ENCODE measurements at regions not wholly inside any gene's neighbourhood (a gene's known extent, or its start where the extent isn't known, plus 50 kb on each side); places are given as distances from the start of the nearest gene placed in this dataset.

GRCh38 chr6:87837876-87838275 is 135.8 kb upstream of the AKIRIN2 start:
- no peak overlapping the region for H2AFZ ChIP-seq (ENCODE audit: low read length)
- H4K20me1 ChIP-seq (ENCODE audit: control insufficient read depth, insufficient read depth, insufficient read length), result no peaks in the 10 kb centered on the region
- no peak overlapping the region for H3K9ac ChIP-seq (ENCODE audit: extremely low read depth, insufficient read length, low read length)
- no peaks in the 10 kb centered on the region for H3K9me3 ChIP-seq (ENCODE audit: control insufficient read depth, low read depth, low read length)
- no peak overlapping the region for H4K91ac ChIP-seq (ENCODE audit: insufficient read length, low read depth, low read length)
- H3K23ac ChIP-seq (ENCODE audit: insufficient read length, low read depth, low read length), result no peak overlapping the region
- H2BK5ac ChIP-seq (ENCODE audit: insufficient read length, low read length), result no peak overlapping the region
- no CpG with 5 or more reads among the region's 2 CpGs for WGBS (ENCODE audit: extremely low coverage, insufficient read length, low lambda C conversion rate)
- H2AK5ac ChIP-seq (ENCODE audit: insufficient read length, low read length), result no peak overlapping the region
- Mint-ChIP-seq H3K27me3 (ENCODE audit: low read depth) (no peaks in the 10 kb centered on the region), H3K9me3 (peaks cover 0 to 2% of the 10 kb centered on the region in 2 experiments; a peak in 1 of 5 replicates), H3K27ac (no peak overlapping the region), H3K36me3 (ENCODE audit: insufficient read depth in 1 of 3, low read depth in 3 of 3) (no peaks in the 10 kb centered on the region; a peak in 1 of 7 replicates), H3K4me1 (no peaks in the 10 kb centered on the region), H3K4me3 (no peak overlapping the region)
- no peak overlapping the region for H3K4me2 ChIP-seq (ENCODE audit: insufficient read depth, insufficient read length, low read length)
- H3K79me2 ChIP-seq (ENCODE audit: insufficient read depth, low read length), result no peaks in the 10 kb centered on the region
- H4K5ac ChIP-seq (ENCODE audit: insufficient read length, low read depth, low read length), result no peak overlapping the region
- no peak overlapping the region for H4K8ac ChIP-seq (replicated peaks; ENCODE audit: insufficient read length, low read depth, low read length)
- H2BK15ac ChIP-seq (ENCODE audit: low read depth, low read length), result no peak overlapping the region
- no peak overlapping the region for H2BK12ac ChIP-seq (ENCODE audit: insufficient read length, low read depth, low read length)
- no peak for DNase-seq
- H3K4ac ChIP-seq (ENCODE audit: low read depth, low read length), result no peak overlapping the region
- no peak overlapping the region for H3K56ac ChIP-seq (ENCODE audit: insufficient read length, low read depth, low read length)
- H3K18ac ChIP-seq (ENCODE audit: insufficient read length, low read depth, low read length), result no peak overlapping the region
- H3T11ph ChIP-seq (ENCODE audit: low read length), result no peak overlapping the region
- no peaks in the 10 kb centered on the region for H3K79me1 ChIP-seq (ENCODE audit: insufficient read depth, low read depth, low read length, poor library complexity, severe bottlenecking)
- H3K4me1 ChIP-seq (ENCODE audit: insufficient read depth, low read length), result no peaks in the 10 kb centered on the region
- no peaks in the 10 kb centered on the region for H3K27me3 ChIP-seq (ENCODE audit: insufficient read depth, low read length)
- no peaks in the 10 kb centered on the region for H3K23me2 ChIP-seq (ENCODE audit: insufficient read length, low read depth, low read length, poor library complexity, severe bottlenecking)
- no peak overlapping the region for H3K27ac ChIP-seq (ENCODE audit: insufficient read length, low read depth, low read length)
- H2BK120ac ChIP-seq (ENCODE audit: low read depth, low read length, poor library complexity, severe bottlenecking), result no peak overlapping the region
- H2BK20ac ChIP-seq (ENCODE audit: low read depth, low read length, poor library complexity, severe bottlenecking), result no peak overlapping the region
- H3K14ac ChIP-seq (ENCODE audit: insufficient read depth, low read length), result no peak overlapping the region
- no peak for TF ChIP-seq CTCF (conservative IDR thresholded peaks at IDR 0.05)
